Skeletal muscle cell (primary cell): ENCODE measurements at regions not wholly inside any gene's neighbourhood (a gene's known extent, or its start where the extent isn't known, plus 50 kb on each side); places are given as distances from the start of the nearest gene placed in this dataset.
A peak's percentile ranks its signal among the peaks of the same experiment; 100 is the strongest.

Source experiments
- DNase-seq: peaks from one replicate; pipeline ENCODE4 v3.0.0-alpha.2; 2010; ENCODE audit warnings: low read depth
- H3K4me3 ChIP-seq: 2 replicates; pipeline ENCODE4 v1.5.1; 2011; ENCODE audit warnings: low read depth, mild to moderate bottlenecking, control low read depth, low read length, moderate library complexity

DNA sequence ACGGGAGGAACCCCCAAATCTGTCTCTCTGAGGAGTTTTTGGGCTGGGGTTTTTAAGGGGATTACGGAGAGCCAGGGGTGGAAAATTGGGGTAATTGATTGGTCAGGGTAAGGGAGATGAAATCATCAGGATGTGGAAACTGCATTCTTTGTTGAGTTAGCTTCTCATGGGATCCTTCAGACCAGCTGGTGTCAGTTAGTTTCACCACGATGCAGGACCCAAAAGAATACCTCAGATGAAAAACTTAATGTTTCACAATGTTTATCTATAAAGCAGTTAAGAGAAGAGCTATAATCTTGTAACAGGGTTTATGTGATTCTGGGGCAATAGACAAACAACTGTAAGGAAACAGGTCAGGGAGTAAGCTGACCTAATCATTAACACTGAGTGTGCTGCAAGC lies 230.8 kb downstream of the POU4F1 start:
- no peak overlapping the region for H3K4me3 ChIP-seq
- DNase-seq, result peak; percentile 66

GRCh38 chr13:78370231-78370630 lies 233.1 kb downstream of the POU4F1 start:
- no peak overlapping the region for H3K4me3 ChIP-seq
- DNase-seq, result no peak

GRCh38 chr13:78364711-78365110 lies 238.6 kb downstream of the POU4F1 start:
- DNase-seq, result no peak
- no peak overlapping the region for H3K4me3 ChIP-seq

DNA sequence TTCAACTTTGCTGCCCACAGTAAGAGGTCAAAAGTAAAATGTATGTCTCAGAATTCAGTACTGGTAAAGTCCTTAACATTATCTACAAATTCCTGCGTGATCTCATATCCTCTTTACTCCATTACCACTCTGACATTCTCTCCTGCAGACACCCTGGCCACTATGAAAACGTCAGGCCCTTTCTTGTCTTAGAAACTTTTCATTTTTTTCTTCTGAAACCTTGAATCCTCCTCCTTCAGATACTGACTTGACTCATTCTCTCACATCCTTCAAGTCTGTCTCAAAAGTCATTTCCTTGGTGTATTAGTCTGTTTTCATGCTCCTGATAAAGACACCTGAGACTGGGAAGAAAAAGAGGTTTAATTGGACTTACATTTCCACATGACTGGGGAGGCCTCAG lies 262.3 kb downstream of the POU4F1 start:
- no peak overlapping the region for H3K4me3 ChIP-seq
- no peak for DNase-seq

GRCh38 chr13:78339927-78340326 lies 263.4 kb downstream of the POU4F1 start:
- H3K4me3 ChIP-seq, result no peak overlapping the region
- DNase-seq, result no peak

DNA sequence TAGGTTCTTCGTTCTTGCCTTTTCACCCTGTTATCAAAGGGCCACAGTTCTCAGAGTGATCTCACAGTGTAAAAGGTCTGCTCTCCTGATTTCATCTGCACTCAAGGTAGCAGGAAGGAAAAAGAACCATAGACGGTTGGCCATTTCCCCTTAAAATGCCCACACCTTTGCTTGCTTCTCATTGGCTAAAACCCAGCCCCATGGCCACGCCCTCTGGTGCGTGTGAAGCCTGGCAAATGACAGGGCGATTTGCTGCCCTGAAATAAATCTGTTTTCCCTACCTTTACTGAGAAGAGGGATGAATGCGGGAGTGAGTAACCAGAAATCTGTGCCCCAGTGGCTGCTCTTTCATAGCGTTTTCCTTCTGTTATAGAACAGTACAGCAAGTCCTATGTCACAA lies 269.3 kb downstream of the POU4F1 start:
- DNase-seq, result no peak
- H3K4me3 ChIP-seq, result no peak overlapping the region

GRCh38 chr13:78326633-78327032 lies 276.7 kb downstream of the POU4F1 start:
- no peak for DNase-seq

DNA sequence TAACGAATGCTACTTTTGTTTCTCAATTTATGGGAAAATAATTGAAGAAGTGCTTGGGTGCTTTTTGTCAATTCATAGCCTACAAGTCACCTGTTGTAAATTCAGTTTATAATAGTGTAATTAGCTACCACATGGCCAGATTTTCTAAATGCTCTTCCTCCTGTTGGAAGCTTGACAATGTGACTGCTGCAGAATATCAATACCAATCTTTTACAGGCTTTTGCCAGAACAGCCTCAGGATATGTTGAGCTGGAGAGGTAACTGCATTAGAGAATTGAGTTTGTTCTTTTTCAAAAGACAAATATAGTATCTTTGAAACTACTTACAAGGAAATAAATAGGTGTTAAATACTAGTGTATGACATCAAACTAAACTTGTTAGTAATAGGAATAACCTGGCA lies 277.8 kb downstream of the POU4F1 start:
- no peak overlapping the region for H3K4me3 ChIP-seq
- no peak for DNase-seq

More at GRCh38 chr13:78326633-78327032, 276.7 kb downstream of the POU4F1 start:
- no peak overlapping the region for H3K4me3 ChIP-seq

- no peak overlapping the region for H3K4me3 ChIP-seq
- no peak for DNase-seq
Measured at GRCh38 chr13:78323848-78324247, 279.5 kb downstream of the POU4F1 start.

GRCh38 chr13:78323040-78323439 lies 280.3 kb downstream of the POU4F1 start:
- no peak overlapping the region for H3K4me3 ChIP-seq
- no peak for DNase-seq

- no peak overlapping the region for H3K4me3 ChIP-seq
- DNase-seq, result no peak
Measured at GRCh38 chr13:78319101-78319627, 284.2 kb downstream of the POU4F1 start.

- DNase-seq, result no peak
- H3K4me3 ChIP-seq, result no peak overlapping the region
Measured at GRCh38 chr13:78317030-78317429, 286.3 kb downstream of the POU4F1 start.

DNA sequence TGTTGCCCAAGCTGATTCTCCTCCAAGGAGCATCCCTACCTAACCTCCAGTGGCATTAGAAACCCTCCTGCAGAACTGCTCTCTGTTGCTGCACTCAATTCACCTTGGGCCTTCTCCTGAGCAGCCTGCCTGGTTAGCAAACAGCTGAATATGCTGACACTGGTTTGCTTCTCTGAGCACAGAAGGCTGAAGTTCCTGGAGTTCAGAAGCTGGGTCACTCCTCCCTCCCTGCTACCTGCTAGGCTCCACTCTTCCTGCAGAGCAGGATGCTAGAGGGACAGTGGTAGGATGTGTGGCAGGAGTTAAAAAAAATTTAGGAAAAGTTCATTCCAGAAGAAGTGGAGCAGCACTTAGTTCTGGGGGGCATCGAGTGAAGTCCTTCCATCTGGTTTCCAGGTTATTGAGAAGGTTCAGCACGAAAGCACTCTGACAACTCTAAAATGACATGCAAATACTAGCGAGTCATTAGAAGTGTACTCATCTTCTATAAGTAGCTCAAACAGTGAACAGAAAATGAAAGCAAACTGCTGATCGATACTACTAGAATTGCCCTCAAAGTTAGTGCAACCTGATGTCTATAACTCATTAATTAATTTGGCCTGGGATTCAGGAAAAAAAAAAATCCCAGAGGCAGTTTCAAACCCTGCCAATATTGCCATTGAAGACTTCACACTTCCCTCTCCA lies 293.7 kb downstream of the POU4F1 start:
- no peak for DNase-seq
- H3K4me3 ChIP-seq, result no peak overlapping the region

- no peak for DNase-seq
- no peak overlapping the region for H3K4me3 ChIP-seq
Measured at GRCh38 chr13:78306519-78307206, 296.7 kb downstream of the POU4F1 start.

GRCh38 chr13:78305171-78305570 lies 298.2 kb downstream of the POU4F1 start:
- H3K4me3 ChIP-seq, result no peak overlapping the region

DNA sequence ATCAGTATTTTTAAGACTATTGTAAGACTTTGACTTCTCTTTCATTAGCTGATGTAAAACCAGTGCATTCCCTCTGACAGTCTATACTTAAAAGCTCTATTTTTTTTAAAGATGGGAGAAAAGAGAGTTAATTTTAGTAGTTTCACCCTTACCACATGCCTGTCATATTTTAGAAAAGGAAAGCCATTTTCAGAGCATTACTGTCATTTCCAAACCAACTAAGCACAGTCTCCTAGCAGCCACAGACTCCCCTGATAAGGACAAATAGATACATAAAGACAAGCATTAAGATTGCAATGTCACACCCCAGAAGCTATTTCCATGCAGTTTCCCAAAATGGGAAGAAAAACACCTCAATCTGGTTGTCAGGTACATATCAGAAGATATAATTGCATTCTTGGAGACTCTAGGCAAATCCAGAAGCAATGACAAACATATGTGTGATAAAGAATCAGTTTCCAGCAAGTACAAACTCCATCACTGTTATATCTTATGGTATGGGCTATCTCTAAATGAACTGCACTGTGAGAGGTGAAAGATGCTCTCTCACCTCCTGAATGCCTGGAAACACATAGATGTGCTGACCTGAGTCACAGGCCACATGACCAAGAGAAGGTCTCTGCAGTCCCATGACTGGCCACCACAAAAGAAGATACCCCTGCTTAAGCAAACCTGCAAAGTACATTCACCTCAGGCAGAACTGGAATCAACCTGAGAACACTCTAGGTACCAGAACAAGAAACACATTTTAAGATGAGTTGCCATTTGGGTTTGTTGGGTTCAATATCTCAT lies 303.3 kb downstream of the POU4F1 start:
- no peak overlapping the region for H3K4me3 ChIP-seq
- DNase-seq, result no peak

More at GRCh38 chr13:78305171-78305570, 298.2 kb downstream of the POU4F1 start:
- DNase-seq, result no peak

- no peak overlapping the region for H3K4me3 ChIP-seq
- DNase-seq, result no peak
Measured at GRCh38 chr13:78298657-78299056, 304.7 kb downstream of the POU4F1 start.

DNA sequence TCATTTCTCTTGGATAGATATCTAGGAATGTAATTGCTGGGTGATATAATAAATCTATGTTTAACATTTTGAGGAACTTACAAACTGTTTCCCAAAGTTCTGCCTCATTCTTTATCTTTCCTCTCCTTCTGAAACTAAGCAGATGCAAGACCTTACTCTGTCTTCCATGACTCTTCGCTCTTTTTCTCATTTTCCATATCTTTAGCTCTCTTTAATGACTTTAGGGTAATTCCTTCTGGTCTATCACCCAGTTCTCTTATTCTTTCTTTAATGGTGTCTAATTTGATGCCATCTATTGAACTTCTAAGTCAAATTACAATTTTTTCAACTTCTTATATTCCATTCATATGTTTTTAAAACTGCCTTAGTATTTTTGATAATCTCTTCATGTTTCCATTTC lies 316.6 kb downstream of the POU4F1 start:
- H3K4me3 ChIP-seq, result no peak overlapping the region
- DNase-seq, result no peak

DNA sequence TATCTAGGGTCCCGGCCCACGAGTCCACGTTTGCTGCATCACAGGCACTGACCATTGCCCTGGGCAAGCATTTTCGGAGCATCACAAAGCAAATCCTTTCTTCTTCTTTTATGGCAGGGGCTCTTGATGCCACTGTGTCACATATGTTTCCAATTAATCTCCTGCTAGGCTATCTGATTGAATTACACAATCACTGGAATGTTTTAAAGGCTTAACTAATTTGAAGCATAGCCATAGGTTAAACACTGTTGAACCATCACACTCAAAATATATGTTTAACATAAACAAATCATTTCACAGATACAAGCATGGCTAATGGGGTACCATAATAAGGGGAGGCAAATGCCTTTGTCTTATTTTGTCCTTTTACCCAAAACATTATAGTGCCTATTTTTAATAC lies 338.3 kb downstream of the POU4F1 start:
- no peak for DNase-seq
- no peak overlapping the region for H3K4me3 ChIP-seq

DNA sequence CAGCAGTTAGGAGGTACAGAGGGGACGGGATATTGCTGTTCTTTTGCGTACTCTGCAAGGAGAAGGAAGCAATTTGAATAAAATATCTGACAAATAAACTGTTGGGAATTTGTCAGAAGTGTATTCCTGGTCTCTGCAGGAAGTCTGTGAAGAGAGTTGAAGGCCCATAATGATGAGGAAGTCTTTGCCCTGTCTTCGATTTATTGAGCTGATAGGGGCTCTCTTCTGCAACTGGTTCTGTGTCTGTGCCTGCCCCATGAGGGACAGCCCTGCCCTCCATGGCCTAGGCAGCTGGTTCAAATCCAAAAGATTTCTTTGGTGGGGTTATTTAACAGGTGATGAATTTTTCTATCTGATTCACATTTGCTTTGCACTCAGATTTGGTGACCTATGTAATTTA lies 339.7 kb upstream of the EDNRB start:
- DNase-seq, result no peak
- no peak overlapping the region for H3K4me3 ChIP-seq
